ENCODE measurements at regions not wholly inside any gene's neighbourhood (a gene's known extent, or its start where the extent isn't known, plus 50 kb on each side); places are given as distances from the start of the nearest gene placed in this dataset.

DNA sequence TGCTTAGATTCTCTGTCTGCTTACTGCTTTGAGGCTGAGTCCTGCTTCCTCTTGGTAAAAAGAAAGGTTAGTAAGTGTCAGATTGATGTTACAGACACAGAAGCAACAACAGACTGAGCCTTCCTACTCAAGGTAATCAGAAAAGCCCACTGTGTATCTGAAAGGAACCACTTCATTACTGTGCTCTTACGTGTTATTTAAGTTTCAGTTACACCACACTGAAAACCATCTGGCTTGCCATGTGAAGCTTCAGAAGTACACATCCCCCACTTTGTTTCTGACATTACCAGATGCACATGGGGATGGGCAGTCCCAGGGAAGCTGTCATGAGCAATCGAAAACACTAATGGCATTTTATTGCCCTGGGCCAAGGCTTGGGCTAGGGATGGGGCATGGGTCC, 1290.1 kb downstream of the AACS start:
- DNase-seq (ENCODE audit: low spot score), result no peak
- no peaks in the 10 kb centered on the region for H3K9me3 ChIP-seq
- no peak for ATAC-seq (ENCODE audit: insufficient number of reproducible peaks, low FRiP score, low read depth)
- no peaks in the 10 kb centered on the region for H3K36me3 ChIP-seq
- H3K27ac ChIP-seq, result no peak overlapping the region
- TF ChIP-seq, protein P1, sequence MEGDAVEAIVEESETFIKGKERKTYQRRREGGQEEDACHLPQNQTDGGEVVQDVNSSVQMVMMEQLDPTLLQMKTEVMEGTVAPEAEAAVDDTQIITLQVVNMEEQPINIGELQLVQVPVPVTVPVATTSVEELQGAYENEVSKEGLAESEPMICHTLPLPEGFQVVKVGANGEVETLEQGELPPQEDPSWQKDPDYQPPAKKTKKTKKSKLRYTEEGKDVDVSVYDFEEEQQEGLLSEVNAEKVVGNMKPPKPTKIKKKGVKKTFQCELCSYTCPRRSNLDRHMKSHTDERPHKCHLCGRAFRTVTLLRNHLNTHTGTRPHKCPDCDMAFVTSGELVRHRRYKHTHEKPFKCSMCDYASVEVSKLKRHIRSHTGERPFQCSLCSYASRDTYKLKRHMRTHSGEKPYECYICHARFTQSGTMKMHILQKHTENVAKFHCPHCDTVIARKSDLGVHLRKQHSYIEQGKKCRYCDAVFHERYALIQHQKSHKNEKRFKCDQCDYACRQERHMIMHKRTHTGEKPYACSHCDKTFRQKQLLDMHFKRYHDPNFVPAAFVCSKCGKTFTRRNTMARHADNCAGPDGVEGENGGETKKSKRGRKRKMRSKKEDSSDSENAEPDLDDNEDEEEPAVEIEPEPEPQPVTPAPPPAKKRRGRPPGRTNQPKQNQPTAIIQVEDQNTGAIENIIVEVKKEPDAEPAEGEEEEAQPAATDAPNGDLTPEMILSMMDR (IDR thresholded peaks at IDR 0.05), result no peak
- H3K27me3 ChIP-seq (replicated peaks; ENCODE audit: insufficient read depth), result no peaks in the 10 kb centered on the region
- no peak overlapping the region for H3K4me3 ChIP-seq
- no peaks in the 10 kb centered on the region for H3K4me1 ChIP-seq (ENCODE audit: control insufficient read depth in 1 of 2, low read depth in 2 of 2)

DNA sequence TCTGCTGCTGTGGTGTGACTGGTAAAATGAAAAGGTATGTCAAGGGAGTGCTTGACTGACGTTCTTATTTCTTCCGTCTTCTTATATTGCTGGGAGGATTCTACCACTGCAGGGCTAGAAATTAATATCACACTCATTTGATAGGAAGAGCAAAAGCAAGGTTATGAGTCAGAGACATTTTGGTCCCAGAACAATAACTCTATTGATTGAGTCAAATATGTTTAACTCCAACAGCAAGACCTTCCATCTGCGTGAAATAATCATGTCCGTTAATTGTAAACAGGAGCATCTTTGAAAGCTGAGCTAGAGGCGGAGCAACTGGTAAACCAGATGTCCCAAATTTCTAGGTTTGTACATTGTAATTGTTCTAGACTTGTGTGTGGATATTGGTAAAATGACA, 1293.6 kb downstream of the AACS start:
- DNase-seq (ENCODE audit: low spot score) (no peak), ATAC-seq (ENCODE audit: insufficient number of reproducible peaks, low FRiP score, low read depth) (no peak)
- TF ChIP-seq, protein P1 (IDR thresholded peaks at IDR 0.05), result no peak
- H3K27ac ChIP-seq, result no peak overlapping the region
- no peak overlapping the region for H3K4me3 ChIP-seq
- no peaks in the 10 kb centered on the region for H3K4me1 ChIP-seq (ENCODE audit: control insufficient read depth in 1 of 2, low read depth in 2 of 2)
- no peaks in the 10 kb centered on the region for H3K36me3 ChIP-seq
- H3K27me3 ChIP-seq (replicated peaks; ENCODE audit: insufficient read depth), result no peaks in the 10 kb centered on the region
- no peaks in the 10 kb centered on the region for H3K9me3 ChIP-seq

- Histone ChIP-seq H3K27ac (no peak overlapping the region), H3K9me3 (no peaks in the 10 kb centered on the region), H3K4me1 (ENCODE audit: control insufficient read depth in 1 of 2, low read depth in 2 of 2) (no peaks in the 10 kb centered on the region), H3K27me3 (replicated peaks; ENCODE audit: insufficient read depth) (no peaks in the 10 kb centered on the region), H3K4me3 (no peak overlapping the region), H3K36me3 (no peaks in the 10 kb centered on the region)
- ATAC-seq (ENCODE audit: insufficient number of reproducible peaks, low FRiP score, low read depth) (no peak), DNase-seq (ENCODE audit: low spot score) (no peak)
- TF ChIP-seq, protein P1 (IDR thresholded peaks at IDR 0.05), result no peak
These were observed 1294.0 kb downstream of the AACS start for GRCh38 chr12:126359216-126359615.

DNA sequence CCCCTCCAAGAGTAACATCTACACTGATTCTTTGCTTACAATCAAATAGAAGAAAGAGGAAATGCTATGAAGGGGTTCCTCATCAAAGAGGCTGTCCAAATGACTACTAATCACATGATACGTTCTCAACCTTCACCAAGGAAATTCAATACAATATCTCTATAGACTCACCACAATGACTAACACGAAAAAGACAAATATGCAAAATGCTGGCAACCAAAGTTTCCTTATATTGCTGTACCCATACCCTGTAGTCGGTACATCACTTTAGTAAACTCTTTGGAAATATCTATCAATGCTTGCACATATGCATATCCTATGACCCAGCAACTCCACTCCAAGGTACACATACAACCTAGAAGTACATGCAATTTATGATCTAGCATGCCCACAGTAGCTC, 1296.6 kb downstream of the AACS start:
- DNase-seq (ENCODE audit: low spot score) (no peak), ATAC-seq (ENCODE audit: insufficient number of reproducible peaks, low FRiP score, low read depth) (no peak)
- TF ChIP-seq, protein P1 (IDR thresholded peaks at IDR 0.05), result no peak
- H3K9me3 ChIP-seq, result no peaks in the 10 kb centered on the region
- H3K4me3 ChIP-seq, result no peak overlapping the region
- H3K36me3 ChIP-seq, result no peaks in the 10 kb centered on the region
- no peaks in the 10 kb centered on the region for H3K27me3 ChIP-seq (replicated peaks; ENCODE audit: insufficient read depth)
- H3K27ac ChIP-seq, result no peak overlapping the region
- no peaks in the 10 kb centered on the region for H3K4me1 ChIP-seq (ENCODE audit: control insufficient read depth in 1 of 2, low read depth in 2 of 2)

DNA sequence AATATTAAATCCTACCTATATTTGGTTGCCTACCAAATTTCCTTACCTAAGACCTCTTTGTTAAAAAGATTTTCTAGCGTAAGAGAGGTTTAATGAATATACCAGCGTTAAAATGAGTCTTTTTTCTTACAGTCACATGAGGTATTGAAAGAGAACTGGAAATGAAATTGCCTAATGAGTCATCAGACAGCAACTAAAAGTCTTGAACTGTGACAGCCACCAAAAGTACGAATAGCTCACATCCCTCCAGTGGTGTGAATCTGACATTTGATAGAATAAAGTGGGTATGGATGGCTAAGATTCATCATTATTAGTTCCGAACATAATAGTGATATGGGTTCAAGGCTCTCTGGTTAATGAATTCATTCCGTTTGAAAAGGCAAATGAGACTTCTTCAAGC, 1297.3 kb downstream of the AACS start:
- DNase-seq (ENCODE audit: low spot score) (no peak), ATAC-seq (ENCODE audit: insufficient number of reproducible peaks, low FRiP score, low read depth) (no peak)
- Histone ChIP-seq H3K36me3 (no peaks in the 10 kb centered on the region), H3K4me3 (no peak overlapping the region), H3K9me3 (no peaks in the 10 kb centered on the region), H3K4me1 (ENCODE audit: control insufficient read depth in 1 of 2, low read depth in 2 of 2) (no peaks in the 10 kb centered on the region), H3K27ac (no peak overlapping the region), H3K27me3 (replicated peaks; ENCODE audit: insufficient read depth) (no peaks in the 10 kb centered on the region)
- TF ChIP-seq, protein P1 (IDR thresholded peaks at IDR 0.05), result no peak
